GM20431 (cell line): ENCODE measurements at regions not wholly inside any gene's neighbourhood (a gene's known extent, or its start where the extent isn't known, plus 50 kb on each side); places are given as distances from the start of the nearest gene placed in this dataset.

ENCODE experiments used
- in situ Hi-C: fragments of 300-500 bp; cut with MseI, MboI; formaldehyde crosslinking; loops from one replicate; pipeline ENCODE4 v1.15.0; 2020; ENCODE audit warnings: low sequenced_read_pairs; ENCODE audit not compliant: unreplicated experiment

DNA sequence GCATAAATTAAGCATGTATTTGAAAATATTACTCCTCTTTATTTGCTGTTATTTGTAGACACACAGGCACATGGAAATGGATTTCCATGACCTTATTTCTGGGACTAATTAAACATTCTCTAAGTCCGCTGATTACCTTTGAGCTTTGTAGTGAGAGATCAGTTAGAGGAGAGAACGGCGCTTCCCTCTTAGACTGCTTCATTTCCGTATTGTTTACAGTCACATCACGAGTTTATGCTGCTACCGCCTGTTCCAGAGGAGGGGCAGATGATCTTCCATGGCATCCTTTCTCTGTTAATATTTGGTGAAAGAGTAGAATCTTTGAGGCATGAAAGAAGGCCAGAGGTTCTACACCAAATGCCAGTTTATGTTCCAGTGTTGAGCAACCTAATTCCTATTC lies 404.4 kb downstream of the TRIB2 start:
- in situ Hi-C loops: no loop called here

DNA sequence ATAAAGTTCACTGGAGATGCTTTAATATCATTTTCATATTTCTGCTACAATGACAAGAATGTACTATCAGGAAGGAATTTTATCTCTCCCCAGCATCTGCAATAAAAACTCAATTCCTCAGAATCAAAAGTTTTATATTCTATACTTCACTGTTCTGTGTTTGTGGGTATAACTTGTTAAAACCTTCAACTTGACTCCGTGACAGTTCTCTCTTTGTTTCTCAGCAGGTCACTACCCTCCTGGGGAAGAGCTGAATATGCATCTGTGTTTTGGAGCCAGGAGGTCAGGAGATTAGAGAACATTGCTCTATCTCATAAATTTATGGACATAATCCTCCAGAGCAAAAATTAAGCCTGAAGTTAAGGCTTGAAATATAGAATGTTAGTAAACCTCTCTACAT lies 411.4 kb downstream of the TRIB2 start:
- in situ Hi-C loops: no loop called here

DNA sequence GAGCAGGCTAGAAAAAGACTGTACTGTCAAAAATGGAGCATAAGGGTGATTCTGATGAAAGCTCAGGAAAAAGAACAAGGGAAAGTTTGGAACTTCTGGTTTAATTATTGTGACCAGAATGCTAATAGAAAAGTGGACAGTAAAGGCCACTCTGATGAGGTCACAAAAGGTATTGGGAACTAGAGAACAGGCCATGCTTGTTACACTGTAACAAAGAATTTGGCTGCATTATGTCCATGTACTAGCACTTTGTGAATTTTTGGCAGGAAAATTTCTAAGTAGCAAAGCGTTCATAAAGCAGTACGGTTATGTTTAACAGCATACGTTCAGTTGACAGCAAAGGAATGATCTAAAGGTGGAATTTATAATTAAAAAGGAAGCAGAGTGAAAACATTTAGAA lies 418.6 kb downstream of the TRIB2 start:
- in situ Hi-C loops: no loop called here

DNA sequence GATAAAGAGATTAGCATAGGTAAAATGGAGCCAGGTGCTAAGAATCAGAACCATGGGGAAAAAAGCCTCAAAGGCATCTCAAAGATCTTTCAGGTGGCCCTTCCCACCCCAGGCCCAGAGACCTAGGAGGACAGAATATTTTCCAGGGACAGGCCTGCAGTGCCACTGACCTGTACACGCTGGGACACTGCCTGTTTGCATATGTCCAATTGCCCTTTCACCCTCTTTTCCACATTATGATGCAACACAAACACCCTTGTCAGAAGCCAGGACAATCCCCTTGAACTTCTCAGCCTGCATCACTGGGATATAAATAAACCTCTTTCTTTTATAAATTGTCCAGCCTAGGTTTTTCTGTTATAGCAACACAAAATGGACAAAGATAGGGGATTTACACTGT lies 419.1 kb downstream of the TRIB2 start:
- in situ Hi-C loops: no loop called here

DNA sequence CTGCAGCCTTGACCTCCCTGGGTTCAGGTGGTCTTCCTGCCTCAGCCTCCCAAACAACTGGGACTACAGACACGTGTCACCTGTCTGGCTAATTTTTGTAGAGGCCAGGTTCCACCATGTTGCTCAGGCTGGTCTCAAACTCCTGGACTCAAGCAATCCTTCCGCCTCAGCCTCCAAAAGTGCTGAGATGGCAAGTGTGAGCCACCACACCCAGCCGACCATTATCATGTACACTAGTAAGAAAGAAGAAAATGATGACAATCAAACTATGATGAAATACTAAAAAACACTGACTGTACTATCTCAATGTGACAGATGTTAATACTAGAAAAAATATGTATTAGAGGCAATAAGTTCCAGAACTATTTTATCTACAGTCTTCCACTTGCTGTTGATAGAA lies 420.9 kb downstream of the TRIB2 start:
- in situ Hi-C loops: no loop called here

DNA sequence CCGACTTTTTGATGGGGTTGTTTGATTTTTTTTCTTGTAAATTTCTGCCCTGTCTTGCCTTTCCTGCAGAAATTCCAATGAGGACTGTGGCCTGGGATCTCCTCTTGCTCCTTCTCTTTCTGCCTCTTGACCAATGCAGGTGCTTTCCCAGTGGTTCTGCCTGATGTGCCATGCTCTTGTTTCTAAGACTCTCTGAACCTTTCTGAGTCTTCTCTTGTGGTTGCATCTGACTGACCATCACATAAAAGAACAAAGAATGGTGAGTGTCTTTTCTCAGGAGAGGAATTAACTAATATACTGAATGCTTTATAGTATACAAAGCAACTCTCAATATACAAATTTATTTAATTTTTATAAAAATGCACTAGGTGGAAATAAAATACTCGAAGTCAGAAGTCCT lies 424.6 kb downstream of the TRIB2 start:
- in situ Hi-C loops: no loop called here

DNA sequence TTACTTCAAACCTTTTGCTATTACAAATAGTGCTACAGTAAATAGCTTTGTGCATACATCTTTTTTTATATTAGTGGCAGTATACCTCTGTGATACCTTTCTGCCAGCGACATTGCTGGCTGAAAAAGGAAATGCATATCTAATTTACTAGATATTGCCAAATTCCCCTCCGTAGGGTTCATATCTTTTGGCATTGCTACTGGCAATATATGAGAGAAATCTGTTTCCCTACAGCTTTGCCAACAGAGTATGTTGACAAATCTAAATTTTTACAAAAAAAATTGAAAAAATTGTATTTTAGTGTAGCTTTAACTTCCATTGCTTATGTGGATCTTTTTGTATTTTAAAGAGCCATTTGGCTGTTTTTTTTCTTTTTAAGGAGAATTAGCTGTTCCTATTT lies 426.7 kb downstream of the TRIB2 start:
- in situ Hi-C loops: no loop called here

DNA sequence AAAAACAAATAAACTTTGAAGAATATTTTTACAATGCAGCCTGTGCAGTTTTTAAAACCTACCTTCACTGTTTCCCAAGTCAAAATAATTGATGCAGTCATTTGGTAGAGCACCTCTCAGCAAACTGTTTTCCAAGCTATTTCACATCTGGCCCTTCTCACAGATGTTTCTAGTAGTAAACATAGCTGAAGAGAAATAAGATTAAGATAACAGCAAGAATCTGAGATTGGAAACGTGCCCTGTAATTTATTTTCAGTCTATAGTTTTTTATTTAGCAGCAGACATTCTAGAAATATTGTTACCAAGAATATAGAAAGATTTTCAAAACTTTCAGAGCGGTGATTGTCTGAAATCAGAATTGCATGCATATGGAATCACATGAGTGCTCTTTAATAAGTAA lies 440.2 kb downstream of the TRIB2 start:
- in situ Hi-C loops: no loop called here

DNA sequence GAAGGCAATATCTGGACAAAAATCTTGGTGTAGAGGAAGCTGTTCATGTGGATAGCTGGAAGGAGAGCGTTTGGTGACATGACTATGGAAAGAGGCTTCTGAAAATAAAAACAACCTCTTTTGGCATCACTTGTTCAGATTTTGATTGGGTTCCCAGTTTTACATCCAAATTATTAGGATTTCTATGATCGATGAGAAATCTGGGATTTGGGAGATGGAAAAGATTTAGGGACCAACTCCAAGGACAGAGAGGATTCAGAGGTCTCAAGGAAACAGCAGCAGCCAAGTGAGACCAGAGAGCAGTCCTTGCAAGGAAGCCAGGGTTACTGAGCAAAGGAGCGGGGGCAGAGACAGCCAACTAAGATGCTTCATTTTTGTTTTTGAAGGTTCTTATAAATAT lies 441.7 kb downstream of the TRIB2 start:
- in situ Hi-C loops: no loop called here

DNA sequence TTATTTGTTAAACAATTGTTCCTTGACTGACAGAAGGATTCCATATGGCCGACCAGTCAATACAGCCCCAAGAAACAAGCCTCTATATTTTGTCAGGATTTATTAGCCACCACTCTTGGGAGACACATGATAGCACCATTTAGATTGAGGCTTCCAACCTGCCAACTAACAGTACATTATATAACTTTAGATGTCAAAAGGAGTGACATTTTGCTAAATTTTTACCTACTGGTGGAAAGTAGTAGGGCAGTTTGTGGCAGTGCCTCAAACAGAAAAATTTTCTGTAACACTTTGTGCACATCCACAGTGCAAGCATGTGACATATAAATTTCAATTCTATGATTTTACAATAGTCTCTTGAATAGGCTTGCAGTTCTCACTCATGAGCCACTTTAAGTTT lies 464.0 kb downstream of the TRIB2 start:
- in situ Hi-C loops: no loop called here

DNA sequence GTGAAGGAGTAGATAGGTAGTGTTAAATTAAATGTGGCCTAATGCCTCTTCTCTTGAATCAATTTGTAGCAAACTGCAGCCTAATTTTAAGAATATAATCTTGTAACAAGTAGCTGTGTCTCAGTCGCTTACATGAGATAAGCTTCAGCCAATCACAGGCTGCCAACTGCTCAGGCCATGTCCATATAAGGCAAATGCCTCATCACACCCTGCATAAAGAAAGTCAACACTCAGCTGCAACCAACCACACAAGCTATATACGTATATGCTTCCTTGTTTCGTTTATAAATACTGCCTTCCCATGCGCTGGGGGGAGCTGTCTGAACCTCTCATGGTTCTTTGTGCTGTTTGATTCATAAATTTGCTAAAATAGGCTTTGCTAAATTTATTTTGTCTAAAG lies 476.3 kb downstream of the TRIB2 start:
- in situ Hi-C loops: no loop called here

DNA sequence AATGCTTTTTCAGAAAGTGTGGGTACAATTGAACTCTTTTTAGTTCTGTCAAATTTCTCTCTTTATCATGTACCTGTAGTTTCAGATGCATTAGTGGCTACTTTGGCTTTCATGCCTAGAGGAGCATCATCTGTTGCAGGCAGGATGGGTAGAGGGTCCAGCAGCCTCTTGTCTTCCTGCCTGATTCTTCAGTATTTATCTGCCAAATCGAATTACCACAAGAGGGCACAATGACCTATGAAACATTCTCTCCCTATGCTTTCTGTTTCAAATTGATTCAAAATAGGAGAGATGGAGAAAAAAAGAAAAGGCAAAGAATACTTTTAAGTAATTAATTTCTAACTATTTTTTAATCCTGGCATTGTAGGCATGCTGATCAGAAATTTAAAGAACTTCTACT lies 477.2 kb downstream of the TRIB2 start:
- in situ Hi-C loops: no loop called here

DNA sequence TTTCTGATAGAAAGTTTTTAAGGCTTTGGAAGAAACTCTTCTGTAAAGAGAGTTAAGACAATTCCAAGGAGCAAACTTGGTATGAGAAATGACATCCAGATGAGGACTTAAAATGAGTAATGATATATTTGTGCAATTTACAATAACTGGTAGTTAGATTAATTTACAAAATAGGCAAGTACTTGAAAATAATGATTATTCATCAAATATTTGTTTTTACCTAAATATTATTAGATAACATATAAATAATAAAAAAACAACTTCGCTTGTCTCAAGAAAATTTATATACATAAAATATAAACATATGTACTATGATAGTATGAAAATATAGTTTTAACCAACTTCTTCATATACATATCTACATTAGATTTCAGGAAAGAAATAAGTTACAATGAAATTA lies 478.5 kb downstream of the TRIB2 start:
- in situ Hi-C loops: no loop called here

DNA sequence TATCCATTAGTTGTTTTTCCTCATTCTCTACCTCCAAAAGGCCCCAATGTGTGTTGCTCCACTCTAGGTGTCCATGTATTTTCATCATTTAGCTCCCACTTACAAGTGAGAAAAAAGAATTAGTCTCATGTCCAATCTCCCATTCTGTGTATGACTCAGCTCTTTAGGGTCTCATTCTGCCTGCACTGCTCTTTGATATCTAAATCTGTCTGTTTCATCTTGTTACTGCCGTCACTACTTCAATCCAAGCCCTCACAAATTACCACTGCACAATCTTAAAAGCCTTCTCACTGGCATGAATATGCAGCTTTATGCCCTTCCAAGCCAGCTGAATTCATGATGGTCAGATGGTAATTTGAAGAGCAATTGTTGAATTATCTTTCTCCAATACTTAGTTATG lies 480.5 kb downstream of the TRIB2 start:
- in situ Hi-C loops: no loop called here

DNA sequence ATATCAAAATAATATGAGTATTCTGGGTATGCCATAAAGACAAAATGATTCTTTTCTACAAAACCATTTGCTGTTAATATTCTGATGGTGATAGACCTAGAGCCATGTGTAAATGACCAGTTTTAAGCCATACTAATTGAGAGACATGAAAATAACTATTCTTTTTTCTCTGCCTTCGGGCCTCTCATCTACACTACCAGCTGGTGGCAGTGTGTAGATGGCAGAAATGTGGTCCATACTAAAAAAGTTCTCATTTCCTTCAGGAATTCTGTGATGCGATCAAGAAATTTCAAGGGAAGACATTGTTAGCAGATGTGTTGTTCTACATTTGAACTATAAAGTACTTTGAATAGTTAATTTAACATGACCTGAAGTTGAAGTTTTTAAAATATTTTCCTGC lies 485.2 kb downstream of the TRIB2 start:
- in situ Hi-C loops: no loop called here

DNA sequence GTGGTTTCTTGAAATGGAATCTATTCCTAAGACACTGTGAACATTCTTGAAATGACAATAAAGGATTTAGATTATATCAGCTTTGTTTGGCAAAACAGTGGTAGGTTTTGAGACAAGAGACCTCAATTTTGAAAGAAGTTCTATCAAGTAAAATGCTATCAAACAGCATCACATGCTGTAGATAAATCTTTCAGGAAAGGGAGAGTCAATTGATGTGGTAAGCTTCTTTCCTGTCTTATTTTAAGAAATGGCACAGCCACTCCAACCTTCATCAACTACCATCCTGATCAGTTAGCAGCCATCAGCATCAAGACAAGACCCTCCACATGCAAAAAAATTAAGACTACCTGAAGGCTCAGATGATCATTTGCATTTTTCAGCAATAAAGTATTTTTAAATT lies 495.4 kb downstream of the TRIB2 start:
- in situ Hi-C loops: no loop called here

DNA sequence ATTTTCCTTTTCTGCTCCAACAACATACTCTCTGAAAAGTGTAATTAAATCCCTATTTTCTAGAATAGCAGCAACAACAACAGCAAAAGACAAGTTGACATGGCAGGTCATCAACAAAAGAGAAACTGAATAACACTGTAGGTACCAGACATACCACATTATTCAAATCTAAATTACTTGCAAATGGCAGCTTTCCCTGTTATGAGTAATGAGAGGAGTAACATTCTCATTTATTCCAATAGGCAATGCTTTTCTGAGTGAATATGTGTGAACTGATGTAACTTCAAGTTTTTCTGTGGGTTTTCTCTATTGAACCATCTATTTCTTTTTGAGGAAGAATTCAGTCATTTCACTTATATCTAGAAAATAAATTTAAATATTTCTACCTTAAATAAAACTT lies 501.5 kb downstream of the TRIB2 start:
- in situ Hi-C loops: no loop called here

DNA sequence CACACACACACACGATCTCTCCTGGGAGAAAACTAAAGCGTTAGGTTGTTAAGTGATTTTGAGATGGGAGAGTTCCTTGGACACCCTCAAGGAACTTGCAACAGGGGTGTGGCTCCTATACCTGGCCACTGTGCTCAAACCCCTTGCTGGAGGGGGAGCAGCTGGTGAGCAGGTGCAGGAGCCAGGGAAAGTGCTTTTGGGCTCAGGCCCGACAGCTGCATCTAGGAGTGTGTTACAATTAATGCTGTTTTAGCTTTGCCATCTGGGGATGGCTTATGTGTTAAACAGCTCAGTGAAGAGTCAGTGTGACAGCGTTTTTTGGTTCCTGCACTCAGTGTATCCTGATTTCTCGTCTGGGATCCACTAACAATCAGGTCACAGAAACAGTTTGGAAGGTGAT lies 510.8 kb downstream of the TRIB2 start:
- in situ Hi-C loops: no loop called here

DNA sequence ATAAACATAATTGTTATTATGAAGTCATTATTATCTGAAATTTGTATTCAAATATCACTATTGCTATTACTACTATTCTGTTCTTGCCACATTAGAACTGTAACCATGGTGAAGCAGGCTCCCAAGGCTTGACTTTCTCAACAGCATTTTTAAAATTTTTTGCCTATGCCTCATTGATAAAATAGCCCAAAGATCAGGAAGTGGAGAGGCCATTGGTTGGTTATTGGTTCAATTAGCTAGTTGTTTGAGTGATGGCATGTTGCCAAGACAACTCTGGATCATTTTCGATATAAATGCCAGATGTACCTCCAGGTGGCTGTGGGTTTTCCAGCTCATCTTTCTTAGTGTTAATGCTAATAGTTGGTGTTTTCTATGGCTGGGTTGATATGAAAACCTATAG lies 513.5 kb downstream of the TRIB2 start:
- in situ Hi-C loops: no loop called here

DNA sequence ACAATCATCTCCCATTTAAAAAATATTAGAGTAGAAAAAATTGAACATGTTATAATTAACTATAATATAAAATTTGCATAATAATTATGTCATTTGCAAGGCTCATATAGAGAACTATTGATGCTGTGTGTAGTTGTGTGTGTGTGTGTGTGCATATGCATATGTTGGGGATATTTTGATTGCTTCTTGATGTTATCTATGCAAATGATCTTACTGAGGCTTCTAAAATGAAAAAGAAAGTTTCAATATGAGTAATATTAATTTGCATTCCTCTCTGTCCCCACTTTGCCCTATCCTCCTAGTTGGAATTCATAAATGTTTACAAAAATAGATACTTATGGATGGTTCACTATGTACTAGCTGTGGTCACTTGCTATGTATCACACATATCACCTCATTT lies 523.3 kb downstream of the TRIB2 start:
- in situ Hi-C loops: no loop called here

DNA sequence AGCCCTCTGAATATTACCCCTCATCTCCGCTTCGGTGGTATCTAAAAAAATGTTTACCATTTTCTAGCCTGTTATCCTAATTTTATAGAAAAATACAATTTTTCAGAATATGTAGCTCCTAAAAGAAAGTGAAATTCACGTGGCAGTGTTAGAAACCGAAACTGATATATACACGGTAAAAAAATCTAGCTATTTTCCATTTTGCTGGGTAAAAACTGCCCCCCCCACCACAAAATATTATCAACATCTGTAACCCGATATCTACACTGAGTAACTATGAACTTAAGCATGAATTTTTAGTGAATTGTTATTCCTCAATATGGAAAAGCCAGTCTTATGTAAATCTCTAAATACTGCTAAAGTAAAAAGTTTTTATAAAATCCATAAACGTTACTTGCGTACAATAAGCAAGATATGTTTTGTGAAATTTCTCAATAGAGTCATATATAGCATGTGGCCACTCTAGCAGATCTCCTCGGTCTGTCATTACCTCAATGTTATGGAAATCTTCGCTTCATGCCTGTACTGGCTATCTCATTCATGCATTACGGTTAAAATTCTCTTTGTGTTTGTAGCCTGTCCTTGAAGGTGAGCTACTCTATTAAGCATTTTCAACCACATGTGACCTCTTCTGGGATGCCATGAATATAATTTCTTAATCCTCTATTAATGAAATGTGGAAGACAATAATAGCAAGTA lies 524.2 kb downstream of the TRIB2 start:
- in situ Hi-C loops: no loop called here

DNA sequence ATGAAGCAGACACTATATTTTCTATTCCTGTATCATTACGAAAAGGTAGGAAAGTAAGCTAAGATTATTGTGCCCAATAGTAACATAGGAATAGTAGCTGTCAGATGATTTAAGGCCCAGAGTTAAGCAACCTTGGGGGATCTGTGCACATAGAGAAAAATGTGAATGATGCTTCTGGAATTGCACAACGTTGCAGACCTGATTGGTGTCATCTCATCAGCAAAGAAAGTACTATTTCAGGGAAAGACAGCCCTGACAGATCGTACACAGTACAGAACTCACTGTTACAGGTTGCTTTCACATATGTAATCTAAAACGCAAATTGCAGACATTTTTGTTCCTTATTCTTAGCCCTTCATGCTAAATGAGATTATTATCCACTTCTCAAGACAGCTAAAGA lies 535.9 kb downstream of the TRIB2 start:
- in situ Hi-C loops: no loop called here

DNA sequence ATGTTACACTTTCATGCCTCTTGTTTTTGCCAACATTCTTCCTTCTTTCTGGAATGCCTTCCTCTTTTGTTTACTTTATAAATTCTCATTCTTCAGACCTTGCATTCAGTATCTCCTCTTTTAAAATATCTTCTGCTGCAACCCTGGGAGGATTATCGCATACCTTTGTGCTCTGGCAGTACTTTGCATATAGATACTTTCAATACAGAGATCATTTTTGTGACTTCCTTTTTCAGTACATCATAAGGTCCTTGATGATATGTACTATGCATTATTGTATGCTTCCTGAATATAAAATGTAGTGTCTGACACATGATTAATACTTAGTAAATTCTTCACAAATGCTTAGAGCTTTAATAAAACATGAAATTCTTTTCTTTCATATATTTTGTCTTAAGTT lies 538.7 kb downstream of the TRIB2 start:
- in situ Hi-C loops: no loop called here
